Smooth muscle cell (in vitro differentiated cells): ENCODE measurements at regions not wholly inside any gene's neighbourhood (a gene's known extent, or its start where the extent isn't known, plus 50 kb on each side); places are given as distances from the start of the nearest gene placed in this dataset.
"Not testable (repeated sequence)": the region's sequence is repeated elsewhere in the genome, so short reads cannot be mapped to it uniquely, and the experiment has no call there.

Experiments used
- DNase-seq: peaks from one replicate; lab custom pipeline; 2025; ENCODE audit not compliant: unreplicated experiment; lab: John Stamatoyannopoulos, UW
- H2AFZ ChIP-seq: fragments of 200-600 bp; sonication (generic); 2 replicates; pipeline ENCODE4 v1.6.0; 2016; ENCODE audit warnings: antibody characterized with exemption, low read depth, mild to moderate bottlenecking
- H3F3A ChIP-seq: fragments of 200-600 bp; sonication (generic); 2 replicates; pipeline ENCODE4 v1.6.0; 2017; ENCODE audit warnings: antibody characterized with exemption, low read depth
- H3K27ac ChIP-seq: fragments of 200-600 bp; sonication (generic); 2 replicates; pipeline ENCODE4 v1.5.1; 2016; ENCODE audit warnings: low read depth, mild to moderate bottlenecking
- H3K27me3 ChIP-seq: fragments of 200-600 bp; sonication (generic); 2 replicates; pipeline ENCODE4 v1.6.1; 2016; ENCODE audit warnings: low read depth, mild to moderate bottlenecking
- H3K36me3 ChIP-seq: fragments of 200-600 bp; sonication (generic); 2 replicates; pipeline ENCODE4 v1.5.1; 2016; ENCODE audit warnings: low read depth
- H3K4me1 ChIP-seq: fragments of 200-600 bp; sonication (generic); 2 replicates; pipeline ENCODE4 v1.5.1; 2016; ENCODE audit warnings: low read depth
- H3K4me2 ChIP-seq: fragments of 200-600 bp; sonication (generic); 2 replicates; pipeline ENCODE4 v1.6.0; 2016; ENCODE audit warnings: mild to moderate bottlenecking
- H3K4me3 ChIP-seq: fragments of 200-600 bp; sonication (generic); 2 replicates; pipeline ENCODE4 v1.5.1; 2016; ENCODE audit warnings: mild to moderate bottlenecking
- H3K79me2 ChIP-seq: fragments of 200-600 bp; sonication (generic); 2 replicates; pipeline ENCODE4 v1.6.0; 2016; ENCODE audit warnings: low read depth, mild to moderate bottlenecking
- H3K9ac ChIP-seq: fragments of 200-600 bp; sonication (generic); 2 replicates; pipeline ENCODE4 v1.6.0; 2016; ENCODE audit warnings: low read depth
- H3K9me3 ChIP-seq: fragments of 200-600 bp; sonication (generic); replicated peaks from 2 replicates; pipeline ENCODE4 v1.5.1; 2016; ENCODE audit warnings: low read depth
- H4K20me1 ChIP-seq: fragments of 200-600 bp; sonication (generic); 2 replicates; pipeline ENCODE4 v1.6.0; 2016; ENCODE audit warnings: low read depth
- CTCF ChIP-seq: fragments of 200-600 bp; sonication (generic); IDR thresholded peaks from 2 replicates; pipeline ENCODE4 v1.5.1; 2017; ENCODE audit warnings: borderline replicate concordance, mild to moderate bottlenecking, antibody characterized with exemption; ENCODE audit not compliant: insufficient read depth, poor library complexity, severe bottlenecking
- WGBS: methylation state at CpG from one replicate; pipeline ENCODE4 v1.1.7; 2016; ENCODE audit warnings: low lambda C conversion rate; 5-methylcytosine and 5-hydroxymethylcytosine counted together

- no peaks in the 10 kb centered on the region for H3K36me3 ChIP-seq
- WGBS: 84% methylated on average over 16 of the region's 16 CpGs
- no peak for TF ChIP-seq CTCF
Measured at GRCh38 chr1:143718021-143718420, 253.8 kb downstream of the FAM72C start.

GRCh38 chr1:143717434-143717833 is 254.4 kb downstream of the FAM72C start:
- no peak overlapping the region for H3K9ac ChIP-seq
- H2AFZ ChIP-seq: no peak overlapping the region
- no peaks in the 10 kb centered on the region for H3K9me3 ChIP-seq
- no peaks in the 10 kb centered on the region for H3K4me1 ChIP-seq
- no peaks in the 10 kb centered on the region for H3F3A ChIP-seq
- no peaks in the 10 kb centered on the region for H3K36me3 ChIP-seq
- no peak for DNase-seq
- no peaks in the 10 kb centered on the region for H3K27me3 ChIP-seq
- no peak overlapping the region for H3K4me3 ChIP-seq
- no peak for TF ChIP-seq CTCF
- no peak overlapping the region for H3K27ac ChIP-seq
- no peaks in the 10 kb centered on the region for H3K79me2 ChIP-seq
- H4K20me1 ChIP-seq: no peaks in the 10 kb centered on the region
- H3K4me2 ChIP-seq: no peak overlapping the region
- WGBS: 84% methylated on average over 21 of the region's 21 CpGs

More at GRCh38 chr1:143718021-143718420, 253.8 kb downstream of the FAM72C start:
- H3F3A ChIP-seq: no peaks in the 10 kb centered on the region
- H3K4me2 ChIP-seq: no peak overlapping the region
- H3K4me1 ChIP-seq: no peaks in the 10 kb centered on the region
- no peaks in the 10 kb centered on the region for H4K20me1 ChIP-seq
- H3K79me2 ChIP-seq: no peaks in the 10 kb centered on the region
- no peak for DNase-seq
- H2AFZ ChIP-seq: no peak overlapping the region
- H3K27me3 ChIP-seq: no peaks in the 10 kb centered on the region
- no peak overlapping the region for H3K27ac ChIP-seq
- no peak overlapping the region for H3K9ac ChIP-seq
- H3K4me3 ChIP-seq: no peak overlapping the region
- no peaks in the 10 kb centered on the region for H3K9me3 ChIP-seq

GRCh38 chr1:143714913-143715312 is 256.9 kb downstream of the FAM72C start:
- H3K9me3 ChIP-seq, H2AFZ ChIP-seq, DNase-seq, H3K36me3 ChIP-seq, H3F3A ChIP-seq, H3K79me2 ChIP-seq, H3K27me3 ChIP-seq, H3K27ac ChIP-seq, H3K4me1 ChIP-seq, H3K4me2 ChIP-seq, H3K4me3 ChIP-seq, H4K20me1 ChIP-seq, H3K9ac ChIP-seq: not testable (repeated sequence)
- 45% methylated on average over 4 of the region's 4 CpGs for WGBS

- not testable (repeated sequence) for H3K79me2 ChIP-seq, H2AFZ ChIP-seq, DNase-seq, H3K9me3 ChIP-seq, H3K9ac ChIP-seq, H3K4me1 ChIP-seq, H3K27me3 ChIP-seq, H3F3A ChIP-seq, H3K27ac ChIP-seq, H4K20me1 ChIP-seq, H3K4me2 ChIP-seq, H3K4me3 ChIP-seq, H3K36me3 ChIP-seq
- 78% methylated on average over 10 of the region's 10 CpGs for WGBS
Measured at GRCh38 chr1:143709606-143710259, 262.1 kb downstream of the FAM72C start.

- H3K9ac ChIP-seq, H3K27ac ChIP-seq, H3K79me2 ChIP-seq, H3K36me3 ChIP-seq, H2AFZ ChIP-seq, H3K27me3 ChIP-seq, H3K9me3 ChIP-seq, H3F3A ChIP-seq, H3K4me2 ChIP-seq, DNase-seq, H4K20me1 ChIP-seq, H3K4me3 ChIP-seq, H3K4me1 ChIP-seq: not testable (repeated sequence)
- WGBS: no CpG with 5 or more reads among the region's 27 CpGs
Measured at GRCh38 chr1:143702739-143703138, 269.0 kb downstream of the FAM72C start.
